Stimulated activated CD4-positive, alpha-beta T cell treated with anti-CD3 and anti-CD28 coated beads, Interleukin-15, amount 100 ng/mL, for 1 hour (primary cell): ENCODE measurements at regions not wholly inside any gene's neighbourhood (a gene's known extent, or its start where the extent isn't known, plus 50 kb on each side); places are given as distances from the start of the nearest gene placed in this dataset.
"Not testable (repeated sequence)": the region's sequence is repeated elsewhere in the genome, so short reads cannot be mapped to it uniquely, and the experiment has no call there.

Source experiments
- DNase-seq, 2 donors: peaks; one replicate each; pipeline ENCODE4 v3.0.0-alpha.2; 2020; ENCODE audit warnings: low read depth in 1 of 2, low spot score in 1 of 2

GRCh38 chr6:113357041-113357440 lies 500.1 kb upstream of the MARCKS start:
- DNase-seq = no peak

GRCh38 chr6:113358063-113358583 lies 499.0 kb upstream of the MARCKS start:
- DNase-seq = no peak

GRCh38 chr6:113359155-113360140 lies 497.7 kb upstream of the MARCKS start:
- DNase-seq = no peak

GRCh38 chr6:113361014-113361645 lies 496.0 kb upstream of the MARCKS start:
- DNase-seq = no peak

GRCh38 chr6:113362301-113363047 lies 494.7 kb upstream of the MARCKS start:
- DNase-seq = no peak

- no peak for DNase-seq
Measured at GRCh38 chr6:113363048-113363798, 493.9 kb upstream of the MARCKS start.

- no peak for DNase-seq
Measured at GRCh38 chr6:113363866-113364265, 493.3 kb upstream of the MARCKS start.

- DNase-seq = no peak
Measured at GRCh38 chr6:113364766-113365165, 492.4 kb upstream of the MARCKS start.

- no peak for DNase-seq
Measured at GRCh38 chr6:113365191-113365590, 492.0 kb upstream of the MARCKS start.

GRCh38 chr6:113366505-113366904 lies 490.6 kb upstream of the MARCKS start:
- no peak for DNase-seq

- DNase-seq = no peak
Measured at GRCh38 chr6:113370508-113371502, 486.3 kb upstream of the MARCKS start.

GRCh38 chr6:113375466-113375865 lies 481.7 kb upstream of the MARCKS start:
- not testable (repeated sequence) for DNase-seq

GRCh38 chr6:113375950-113376846 lies 480.9 kb upstream of the MARCKS start:
- no peak for DNase-seq

GRCh38 chr6:113376847-113377165 lies 480.3 kb upstream of the MARCKS start:
- DNase-seq = no peak

GRCh38 chr6:113377362-113377942 lies 479.7 kb upstream of the MARCKS start:
- DNase-seq = no peak

- DNase-seq = no peak
Measured at GRCh38 chr6:113380591-113380990, 476.6 kb upstream of the MARCKS start.

GRCh38 chr6:113381232-113381631 lies 475.9 kb upstream of the MARCKS start:
- DNase-seq = no peak

- DNase-seq = no peak
Measured at GRCh38 chr6:113381959-113382358, 475.2 kb upstream of the MARCKS start.
